ENCODE measurements at regions not wholly inside any gene's neighbourhood (a gene's known extent, or its start where the extent isn't known, plus 50 kb on each side); places are given as distances from the start of the nearest gene placed in this dataset.

- TF ChIP-seq CTCF (IDR thresholded peaks at IDR 0.05; ENCODE audit: borderline replicate concordance, extremely low read depth, low read length, poor library complexity, severe bottlenecking) (no peak), EZH2 (IDR thresholded peaks at IDR 0.05; ENCODE audit: borderline replicate concordance, low read depth, low read length, severe bottlenecking) (no peak)
Observed at GRCh38 chr5:17828681-17829080, 194.4 kb downstream of the TAF11L14 start.

Data from DND-41 (cell line).